Skeletal muscle satellite cell (primary cell): ENCODE measurements at regions not wholly inside any gene's neighbourhood (a gene's known extent, or its start where the extent isn't known, plus 50 kb on each side); places are given as distances from the start of the nearest gene placed in this dataset.

ENCODE experiments used
- H3K27me3 ChIP-seq: 2 replicates; pipeline ENCODE4 v1.7.0; 2013; ENCODE audit warnings: low read length; ENCODE audit not compliant: control insufficient read depth, insufficient read depth
- H3K36me3 ChIP-seq: 2 replicates; pipeline ENCODE4 v1.7.0; 2013; ENCODE audit warnings: mild to moderate bottlenecking, control low read depth, low read length; ENCODE audit not compliant: insufficient read depth
- H3K4me1 ChIP-seq: 2 replicates; pipeline ENCODE4 v1.7.0; 2013; ENCODE audit warnings: low read length; ENCODE audit not compliant: control insufficient read depth, insufficient read depth
- H3K4me2 ChIP-seq: 2 replicates; pipeline ENCODE4 v1.7.0; 2013; ENCODE audit warnings: mild to moderate bottlenecking, low read length
- H3K4me3 ChIP-seq: 2 replicates; pipeline ENCODE4 v1.7.0; 2013; ENCODE audit warnings: low read length
- H3K9ac ChIP-seq: 2 replicates; pipeline ENCODE4 v1.7.0; 2013; ENCODE audit warnings: mild to moderate bottlenecking, low read depth, low read length, moderate library complexity
- H3K9me3 ChIP-seq: replicated peaks from 2 replicates; pipeline ENCODE4 v1.7.0; 2013; ENCODE audit warnings: mild to moderate bottlenecking, control low read depth, low read length

DNA sequence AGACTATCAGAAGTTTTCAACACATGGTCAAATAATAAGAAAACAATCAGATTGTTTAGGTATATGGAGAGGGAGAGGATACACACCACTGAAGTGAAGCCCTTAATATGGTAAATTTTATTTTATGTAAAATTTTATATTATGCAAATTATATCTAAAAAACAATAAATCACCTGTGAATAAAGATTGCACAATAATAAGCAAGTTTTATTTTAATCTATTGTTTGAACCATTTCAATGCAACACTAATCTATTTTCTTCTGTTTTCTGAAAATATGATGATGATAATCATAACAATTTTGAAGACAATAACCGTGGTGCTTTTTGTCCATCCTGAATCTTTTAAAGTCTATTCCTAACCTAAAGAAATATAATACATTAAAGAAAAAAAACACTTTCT, 1473.5 kb upstream of the TENM4 start:
- Histone ChIP-seq H3K4me1 (no peaks in the 10 kb centered on the region), H3K9me3 (no peaks in the 10 kb centered on the region), H3K36me3 (no peaks in the 10 kb centered on the region), H3K27me3 (no peaks in the 10 kb centered on the region), H3K4me2 (no peak overlapping the region), H3K4me3 (no peak overlapping the region), H3K9ac (no peak overlapping the region)

DNA sequence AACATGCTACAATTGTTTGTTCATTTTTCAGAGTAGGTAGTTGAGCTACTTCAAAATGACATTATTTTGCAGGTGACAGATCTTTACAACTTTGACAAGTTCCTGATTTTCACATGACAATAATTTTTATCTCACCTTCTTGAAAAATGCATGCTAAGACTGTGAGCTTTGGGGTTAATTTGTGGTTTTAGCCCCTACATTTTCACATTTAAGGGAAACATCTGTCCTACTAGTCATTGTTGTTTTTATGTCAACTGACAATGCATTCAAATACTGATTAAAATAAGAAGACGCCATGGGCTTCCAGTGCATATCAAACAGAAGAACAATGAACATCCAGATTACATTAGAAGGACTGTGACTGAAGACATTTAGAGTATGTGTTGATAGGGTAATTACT, 1470.8 kb upstream of the TENM4 start:
- no peaks in the 10 kb centered on the region for H3K27me3 ChIP-seq
- H3K4me1 ChIP-seq, result no peaks in the 10 kb centered on the region
- no peak overlapping the region for H3K4me3 ChIP-seq
- H3K36me3 ChIP-seq, result no peaks in the 10 kb centered on the region
- H3K4me2 ChIP-seq, result no peak overlapping the region
- no peak overlapping the region for H3K9ac ChIP-seq
- no peaks in the 10 kb centered on the region for H3K9me3 ChIP-seq

DNA sequence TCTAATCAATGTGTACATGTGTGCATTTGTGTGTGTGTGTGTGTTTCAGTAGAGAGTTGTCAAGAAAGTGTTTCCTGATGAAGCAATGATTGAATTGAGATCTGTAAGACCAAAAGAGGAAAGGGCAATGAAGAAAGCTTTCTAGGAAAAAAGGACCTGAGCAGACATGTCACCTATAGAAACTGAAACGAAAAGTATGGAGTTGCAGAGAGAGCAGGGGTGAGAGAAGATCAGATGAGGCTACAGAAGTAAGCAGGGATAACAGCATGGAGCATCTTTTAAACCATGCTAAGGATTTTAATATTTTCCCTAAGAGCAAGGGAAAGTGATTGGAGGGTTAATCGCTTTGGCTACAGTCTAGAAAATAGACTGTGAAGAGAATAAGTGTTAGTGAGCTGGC, 1459.4 kb upstream of the TENM4 start:
- no peak overlapping the region for H3K4me3 ChIP-seq
- H3K9ac ChIP-seq, result no peak overlapping the region
- H3K27me3 ChIP-seq, result no peaks in the 10 kb centered on the region
- H3K4me1 ChIP-seq, result no peaks in the 10 kb centered on the region
- H3K9me3 ChIP-seq, result no peaks in the 10 kb centered on the region
- H3K4me2 ChIP-seq, result no peak overlapping the region
- H3K36me3 ChIP-seq, result no peaks in the 10 kb centered on the region

GRCh38 chr11:80899381-80899780, 1458.6 kb upstream of the TENM4 start:
- Histone ChIP-seq H3K4me3 (no peak overlapping the region), H3K4me2 (no peak overlapping the region), H3K4me1 (no peaks in the 10 kb centered on the region), H3K9me3 (no peaks in the 10 kb centered on the region), H3K27me3 (no peaks in the 10 kb centered on the region), H3K9ac (no peak overlapping the region), H3K36me3 (no peaks in the 10 kb centered on the region)

DNA sequence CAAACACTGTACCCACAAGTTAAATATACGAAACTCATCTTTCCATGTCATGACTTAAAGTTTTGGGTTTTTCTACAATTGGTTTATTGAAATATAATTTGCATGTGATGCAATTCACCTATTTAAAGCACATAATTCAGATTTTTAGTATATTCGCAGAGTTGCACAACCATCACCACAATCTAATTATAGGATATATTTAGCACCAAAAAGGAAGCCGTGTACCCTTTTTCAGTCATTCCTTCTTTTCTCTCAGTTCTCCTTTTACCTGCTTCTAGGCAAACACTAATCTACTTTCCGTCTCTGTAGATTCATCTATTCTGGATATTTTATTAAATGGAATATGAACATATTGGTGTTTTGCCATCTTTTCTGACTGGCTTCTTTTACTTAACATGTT, 1458.1 kb upstream of the TENM4 start:
- H3K9ac ChIP-seq, result no peak overlapping the region
- H3K9me3 ChIP-seq, result no peaks in the 10 kb centered on the region
- H3K4me2 ChIP-seq, result no peak overlapping the region
- H3K4me1 ChIP-seq, result no peaks in the 10 kb centered on the region
- no peaks in the 10 kb centered on the region for H3K27me3 ChIP-seq
- no peaks in the 10 kb centered on the region for H3K36me3 ChIP-seq
- no peak overlapping the region for H3K4me3 ChIP-seq

DNA sequence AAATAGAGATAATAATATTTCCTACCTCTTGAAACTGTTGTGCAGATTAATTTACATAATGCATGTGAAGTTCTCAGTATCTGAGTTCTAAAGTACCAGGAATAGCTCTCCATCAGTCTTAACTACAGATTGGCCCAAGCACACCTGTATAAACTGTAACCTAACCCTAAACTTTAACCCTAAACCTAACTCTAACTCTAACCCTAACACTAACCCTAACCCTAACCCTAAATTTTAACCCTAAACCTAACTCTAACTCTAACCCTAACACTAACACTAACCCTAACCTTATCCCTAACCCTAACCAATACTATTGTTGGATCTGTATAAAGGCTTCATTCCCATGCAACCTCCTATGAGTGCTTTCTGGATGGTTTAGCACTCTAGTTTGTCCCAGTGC, 1445.9 kb upstream of the TENM4 start:
- Histone ChIP-seq H3K4me2 (no peak overlapping the region), H3K27me3 (no peaks in the 10 kb centered on the region), H3K4me1 (peaks cover 2% of the 10 kb centered on the region), H3K36me3 (no peaks in the 10 kb centered on the region), H3K4me3 (no peak overlapping the region), H3K9me3 (no peaks in the 10 kb centered on the region), H3K9ac (no peak overlapping the region)

DNA sequence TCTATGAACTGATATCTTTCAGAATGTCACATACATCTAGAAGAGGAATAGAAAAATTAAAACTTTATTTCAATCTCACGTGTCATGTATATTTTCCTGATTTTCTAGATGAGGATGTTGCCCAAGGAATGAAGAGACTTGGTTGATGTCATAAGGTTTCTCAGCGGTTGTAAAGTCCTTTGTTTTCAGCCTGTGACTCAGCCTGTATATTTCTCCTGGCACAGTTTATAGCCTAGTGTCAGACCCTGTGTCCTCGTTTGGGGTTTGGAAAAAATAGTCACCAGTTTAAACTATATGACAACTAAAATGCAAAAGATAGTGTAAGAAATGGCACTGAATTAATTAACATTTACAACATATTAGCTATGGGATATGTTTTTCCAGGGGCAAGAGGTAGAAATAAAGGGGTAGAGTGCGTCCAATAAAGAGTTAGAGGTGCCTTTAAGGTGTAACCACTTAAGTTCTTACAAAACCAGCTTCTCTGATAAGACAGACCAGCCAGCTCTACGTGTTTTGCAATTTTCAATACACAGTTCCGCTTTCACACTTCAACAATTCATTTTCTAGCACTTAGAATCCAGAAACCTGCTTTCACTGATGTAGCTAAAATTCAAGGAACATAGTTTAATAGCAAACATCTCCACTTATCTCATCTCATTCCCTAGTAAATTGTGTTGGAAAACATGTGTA, 1432.6 kb upstream of the TENM4 start:
- Histone ChIP-seq H3K9me3 (no peaks in the 10 kb centered on the region), H3K27me3 (no peaks in the 10 kb centered on the region), H3K4me2 (no peak overlapping the region), H3K9ac (no peak overlapping the region), H3K4me1 (no peaks in the 10 kb centered on the region), H3K36me3 (no peaks in the 10 kb centered on the region), H3K4me3 (no peak overlapping the region)

GRCh38 chr11:80872116-80872728, 1431.4 kb upstream of the TENM4 start:
- Histone ChIP-seq H3K27me3 (no peaks in the 10 kb centered on the region), H3K36me3 (no peaks in the 10 kb centered on the region), H3K4me3 (no peak overlapping the region), H3K9me3 (no peaks in the 10 kb centered on the region), H3K4me1 (no peaks in the 10 kb centered on the region), H3K9ac (no peak overlapping the region), H3K4me2 (no peak overlapping the region)

GRCh38 chr11:80868831-80869230, 1428.0 kb upstream of the TENM4 start:
- Histone ChIP-seq H3K4me2 (no peak overlapping the region), H3K27me3 (no peaks in the 10 kb centered on the region), H3K9me3 (no peaks in the 10 kb centered on the region), H3K4me3 (no peak overlapping the region), H3K4me1 (no peaks in the 10 kb centered on the region), H3K9ac (no peak overlapping the region), H3K36me3 (no peaks in the 10 kb centered on the region)

DNA sequence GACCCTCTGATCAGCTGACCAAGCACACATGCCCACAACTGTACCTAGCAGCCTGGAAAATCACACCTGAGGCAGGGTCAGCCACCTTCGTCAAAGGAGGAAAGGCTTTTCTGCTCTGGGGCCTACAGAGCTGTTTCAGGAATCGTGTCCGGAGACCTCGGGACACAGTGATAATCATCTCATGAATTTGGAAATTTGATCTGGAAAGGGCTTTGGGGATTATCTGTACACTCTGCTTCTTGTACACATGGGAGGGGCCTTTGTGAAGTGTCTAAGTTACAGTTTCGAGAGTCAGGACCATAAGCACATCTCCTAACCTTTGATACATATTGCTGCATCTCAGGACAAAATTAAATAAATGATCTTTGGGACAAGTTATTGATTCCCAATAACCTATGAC, 1421.2 kb upstream of the TENM4 start:
- H3K27me3 ChIP-seq, result no peaks in the 10 kb centered on the region
- H3K4me2 ChIP-seq, result no peak overlapping the region
- H3K9ac ChIP-seq, result no peak overlapping the region
- no peaks in the 10 kb centered on the region for H3K4me1 ChIP-seq
- no peaks in the 10 kb centered on the region for H3K36me3 ChIP-seq
- no peaks in the 10 kb centered on the region for H3K9me3 ChIP-seq
- H3K4me3 ChIP-seq, result no peak overlapping the region

DNA sequence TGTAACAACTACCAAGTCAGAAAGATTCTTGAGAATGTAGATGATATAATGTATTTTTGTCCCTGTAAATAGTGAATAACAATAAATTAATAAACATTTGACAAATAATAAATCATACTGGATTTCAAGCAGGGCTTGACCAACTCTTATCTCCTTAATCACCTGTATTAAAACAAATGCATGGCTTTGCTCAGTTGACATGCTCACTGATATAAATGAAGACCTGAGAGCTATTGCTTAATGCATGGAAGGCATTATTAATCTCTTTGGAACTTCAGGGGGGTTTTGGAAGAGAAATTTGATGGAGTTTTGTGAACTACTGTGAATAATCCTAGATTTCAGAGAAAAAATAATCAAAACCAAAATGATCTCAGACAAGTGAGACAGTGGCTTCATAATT, 1420.4 kb upstream of the TENM4 start:
- no peaks in the 10 kb centered on the region for H3K36me3 ChIP-seq
- no peak overlapping the region for H3K4me3 ChIP-seq
- H3K9ac ChIP-seq, result no peak overlapping the region
- no peaks in the 10 kb centered on the region for H3K4me1 ChIP-seq
- no peaks in the 10 kb centered on the region for H3K27me3 ChIP-seq
- H3K9me3 ChIP-seq, result no peaks in the 10 kb centered on the region
- H3K4me2 ChIP-seq, result no peak overlapping the region

DNA sequence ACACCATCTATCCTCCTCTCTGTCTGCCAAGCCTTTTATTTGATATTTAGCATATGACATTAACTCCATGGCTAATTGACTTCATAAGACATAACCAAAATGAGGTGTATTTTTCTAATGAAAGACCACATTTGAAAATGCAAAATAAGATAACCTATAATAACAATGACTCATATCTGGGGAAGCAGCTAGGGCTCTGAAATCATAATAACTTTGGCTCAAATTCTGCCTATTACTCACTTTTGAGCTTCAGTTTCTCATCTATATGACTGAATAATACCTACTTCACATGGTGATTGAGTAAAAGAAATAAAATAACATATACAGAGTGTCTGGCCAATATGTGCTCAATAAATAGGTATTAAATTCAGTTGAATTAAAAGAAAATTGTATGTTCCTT, 1419.8 kb upstream of the TENM4 start:
- no peak overlapping the region for H3K9ac ChIP-seq
- H3K4me2 ChIP-seq, result no peak overlapping the region
- H3K27me3 ChIP-seq, result no peaks in the 10 kb centered on the region
- H3K4me1 ChIP-seq, result no peaks in the 10 kb centered on the region
- no peaks in the 10 kb centered on the region for H3K9me3 ChIP-seq
- H3K36me3 ChIP-seq, result no peaks in the 10 kb centered on the region
- H3K4me3 ChIP-seq, result no peak overlapping the region
